BE2C (cell line): ENCODE measurements at regions not wholly inside any gene's neighbourhood (a gene's known extent, or its start where the extent isn't known, plus 50 kb on each side); places are given as distances from the start of the nearest gene placed in this dataset.

Experiments
- DNase-seq: peaks from one replicate; pipeline ENCODE4 v3.0.0-alpha.2; 2020
- H3K27me3 ChIP-seq: fragments of 250-450 bp; sonication (Bioruptor Pico); 2 replicates; pipeline ENCODE4 v1.5.1; 2020; ENCODE audit warnings: mild to moderate bottlenecking
- H3K36me3 ChIP-seq: fragments of 250-450 bp; sonication (Bioruptor Pico); 2 replicates; pipeline ENCODE4 v1.5.1; 2020; ENCODE audit warnings: mild to moderate bottlenecking
- H3K4me1 ChIP-seq: fragments of 250-450 bp; sonication (Bioruptor Pico); 2 replicates; pipeline ENCODE4 v1.5.1; 2020
- H3K4me3 ChIP-seq: 2 replicates; pipeline ENCODE4 v1.5.1; 2011; ENCODE audit warnings: low read depth, low read length
- H3K9me3 ChIP-seq: fragments of 250-450 bp; sonication (Bioruptor Pico); 2 replicates; pipeline ENCODE4 v1.5.1; 2020
- TF ChIP-seq, protein P1 (sequence below): IDR thresholded peaks from 2 replicates; pipeline ENCODE4 v1.5.1; 2012; ENCODE audit warnings: mild to moderate bottlenecking, low read depth, low read length

DNA sequence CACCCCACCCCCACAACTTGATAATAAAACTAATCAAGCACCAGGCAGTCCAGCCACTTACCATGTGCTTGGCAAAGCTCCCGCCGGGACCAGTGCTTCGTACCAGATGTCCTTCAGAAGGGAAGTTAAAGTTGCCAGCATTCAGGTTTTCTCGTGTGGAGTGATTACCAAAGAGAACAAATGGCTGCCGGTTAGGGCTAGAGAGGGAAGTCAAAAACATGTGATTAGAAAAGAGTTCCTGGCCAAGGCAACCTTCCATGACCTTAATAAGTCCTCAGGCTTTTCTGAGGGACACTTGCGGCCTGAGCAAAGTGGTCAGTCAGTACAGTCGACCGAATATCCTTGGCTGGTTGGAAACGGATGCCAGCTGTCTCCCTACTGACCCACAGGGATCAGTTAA is 67.0 kb downstream of the DNAAF9 start:
- Histone ChIP-seq H3K4me3 (no peak overlapping the region), H3K27me3 (no peaks in the 10 kb centered on the region), H3K36me3 (peaks cover 5% of the 10 kb centered on the region), H3K9me3 (no peaks in the 10 kb centered on the region), H3K4me1 (peaks cover 8% of the 10 kb centered on the region)
- peak; percentile 77 for DNase-seq
- TF ChIP-seq, protein P1, sequence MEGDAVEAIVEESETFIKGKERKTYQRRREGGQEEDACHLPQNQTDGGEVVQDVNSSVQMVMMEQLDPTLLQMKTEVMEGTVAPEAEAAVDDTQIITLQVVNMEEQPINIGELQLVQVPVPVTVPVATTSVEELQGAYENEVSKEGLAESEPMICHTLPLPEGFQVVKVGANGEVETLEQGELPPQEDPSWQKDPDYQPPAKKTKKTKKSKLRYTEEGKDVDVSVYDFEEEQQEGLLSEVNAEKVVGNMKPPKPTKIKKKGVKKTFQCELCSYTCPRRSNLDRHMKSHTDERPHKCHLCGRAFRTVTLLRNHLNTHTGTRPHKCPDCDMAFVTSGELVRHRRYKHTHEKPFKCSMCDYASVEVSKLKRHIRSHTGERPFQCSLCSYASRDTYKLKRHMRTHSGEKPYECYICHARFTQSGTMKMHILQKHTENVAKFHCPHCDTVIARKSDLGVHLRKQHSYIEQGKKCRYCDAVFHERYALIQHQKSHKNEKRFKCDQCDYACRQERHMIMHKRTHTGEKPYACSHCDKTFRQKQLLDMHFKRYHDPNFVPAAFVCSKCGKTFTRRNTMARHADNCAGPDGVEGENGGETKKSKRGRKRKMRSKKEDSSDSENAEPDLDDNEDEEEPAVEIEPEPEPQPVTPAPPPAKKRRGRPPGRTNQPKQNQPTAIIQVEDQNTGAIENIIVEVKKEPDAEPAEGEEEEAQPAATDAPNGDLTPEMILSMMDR: no peak

DNA sequence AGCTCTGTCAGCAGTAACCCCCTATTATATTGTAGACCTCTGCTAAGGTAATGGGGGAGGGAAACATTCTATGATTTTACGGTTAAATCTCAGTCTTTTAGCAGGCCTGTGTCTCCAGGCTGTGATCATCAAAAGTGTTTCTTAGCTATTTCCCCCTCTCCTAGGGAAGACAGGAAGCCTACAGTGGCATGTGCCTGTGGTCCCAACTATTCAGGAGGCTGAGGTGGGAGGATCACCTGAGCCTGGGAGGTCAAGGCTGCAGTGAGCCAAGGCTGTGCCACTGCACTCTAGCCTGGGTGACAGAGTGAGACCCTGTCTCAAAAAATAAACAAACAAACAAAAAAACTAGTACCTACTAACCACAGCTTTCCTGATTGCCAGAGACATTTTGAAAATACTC is 67.9 kb downstream of the DNAAF9 start:
- TF ChIP-seq, protein P1: no peak
- Histone ChIP-seq H3K4me1 (peaks cover 8% of the 10 kb centered on the region), H3K4me3 (no peak overlapping the region), H3K36me3 (peaks cover 5% of the 10 kb centered on the region), H3K27me3 (no peaks in the 10 kb centered on the region), H3K9me3 (no peaks in the 10 kb centered on the region)
- no peak for DNase-seq

DNA sequence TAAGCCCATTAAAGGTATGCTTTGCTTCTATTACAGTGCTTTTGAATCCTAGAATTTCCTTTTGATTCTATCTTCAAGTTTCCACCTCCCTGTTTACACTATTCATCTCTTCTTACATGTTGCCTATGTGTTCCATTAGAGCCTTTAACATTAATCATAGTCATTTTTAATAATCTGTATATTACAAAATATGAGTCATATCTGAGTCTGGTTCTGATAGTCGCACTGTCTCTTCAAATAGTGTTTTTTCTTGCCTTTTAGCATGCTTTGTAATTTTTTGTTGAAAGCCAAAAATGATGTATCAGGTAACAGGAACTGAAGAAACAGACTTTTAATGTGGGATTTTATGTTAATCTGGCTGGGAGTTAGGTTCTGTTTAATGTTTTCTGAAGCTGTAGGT is 68.4 kb downstream of the DNAAF9 start:
- H3K4me3 ChIP-seq: no peak overlapping the region
- no peak for DNase-seq
- H3K4me1 ChIP-seq: peaks cover 8% of the 10 kb centered on the region
- no peaks in the 10 kb centered on the region for H3K27me3 ChIP-seq
- TF ChIP-seq, protein P1: no peak
- peaks cover 5% of the 10 kb centered on the region for H3K36me3 ChIP-seq
- H3K9me3 ChIP-seq: no peaks in the 10 kb centered on the region

DNA sequence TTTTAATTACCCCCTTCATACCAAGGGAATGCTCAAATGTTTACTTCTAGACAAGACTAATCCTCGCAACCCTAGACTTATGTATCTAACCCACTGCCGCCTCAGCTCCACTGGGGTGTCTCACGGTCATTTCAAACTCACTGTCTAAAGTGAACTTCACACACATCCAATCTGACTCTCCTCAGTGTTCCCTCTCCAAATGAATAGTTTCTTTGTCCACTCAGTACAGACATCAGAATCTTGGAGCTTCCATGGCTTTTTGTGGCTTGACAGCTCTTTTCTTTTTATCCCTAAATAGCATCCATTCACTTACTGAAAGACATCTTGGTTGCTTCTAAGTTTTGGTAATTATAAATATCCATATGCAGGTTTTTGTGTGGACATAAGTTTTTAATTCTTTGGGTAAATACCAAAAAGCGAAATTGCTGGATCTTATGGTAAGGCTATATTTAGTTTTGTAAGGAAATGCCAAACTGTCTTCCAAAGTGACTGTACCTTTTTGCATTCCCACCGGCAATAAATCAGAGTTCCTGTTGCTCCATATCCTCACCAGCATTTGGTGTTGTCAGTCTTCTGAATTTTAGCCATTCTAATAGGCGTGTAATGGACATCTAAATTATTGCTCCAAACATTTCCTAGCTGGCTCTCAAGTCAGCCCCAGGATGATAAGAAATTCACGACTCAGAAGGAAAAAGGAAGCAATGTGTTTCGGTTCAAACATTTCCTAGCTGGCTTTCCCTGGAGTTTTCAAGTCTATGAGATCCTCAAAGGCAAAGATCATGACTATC is 73.1 kb downstream of the DNAAF9 start:
- H3K4me3 ChIP-seq: no peak overlapping the region
- no peaks in the 10 kb centered on the region for H3K4me1 ChIP-seq
- no peaks in the 10 kb centered on the region; the same call in 1 of the 2 replicates for H3K36me3 ChIP-seq
- H3K27me3 ChIP-seq: no peaks in the 10 kb centered on the region
- no peaks in the 10 kb centered on the region for H3K9me3 ChIP-seq
- DNase-seq: no peak
- TF ChIP-seq, protein P1: no peak

DNA sequence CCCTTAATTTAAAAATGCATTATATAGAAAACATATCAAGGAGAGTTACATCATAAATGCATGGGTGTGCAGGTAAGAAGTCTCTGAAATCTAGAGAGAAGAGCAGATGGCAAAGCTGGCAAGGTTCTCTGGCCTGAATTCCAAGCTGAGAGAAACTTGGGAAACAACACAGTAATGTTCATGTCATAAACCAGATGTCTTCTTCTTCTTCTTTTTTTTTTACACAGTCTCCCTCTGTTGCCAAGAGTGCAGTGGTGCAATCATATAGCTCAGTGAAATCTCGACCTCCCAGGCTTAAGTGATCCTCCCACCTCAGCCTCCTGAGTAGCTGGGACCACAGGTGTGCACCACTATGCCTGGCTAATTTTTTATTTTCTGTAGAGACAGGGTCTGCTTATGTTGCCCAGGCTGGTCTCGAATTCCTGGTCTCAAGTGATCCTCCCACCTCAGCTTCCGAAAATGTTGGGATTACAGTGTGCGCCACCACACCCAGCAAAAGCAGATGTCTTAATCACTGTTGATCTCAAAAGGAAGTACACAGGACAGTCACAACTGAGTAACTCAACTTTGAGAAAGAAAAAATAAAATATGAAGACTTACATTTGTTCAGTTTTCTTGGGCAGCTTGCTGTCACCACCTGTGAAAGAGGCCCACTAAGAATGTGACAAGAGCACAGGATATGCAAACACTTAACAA is 77.3 kb downstream of the DNAAF9 start:
- no peaks in the 10 kb centered on the region; the same call in 1 of the 2 replicates for H3K36me3 ChIP-seq
- H3K4me1 ChIP-seq: no peaks in the 10 kb centered on the region
- H3K4me3 ChIP-seq: no peak overlapping the region
- no peaks in the 10 kb centered on the region for H3K27me3 ChIP-seq
- H3K9me3 ChIP-seq: no peaks in the 10 kb centered on the region
- TF ChIP-seq, protein P1: 0 out of 2 replicates have a peak, but pooled peaks have one; percentile 17
- DNase-seq: no peak

DNA sequence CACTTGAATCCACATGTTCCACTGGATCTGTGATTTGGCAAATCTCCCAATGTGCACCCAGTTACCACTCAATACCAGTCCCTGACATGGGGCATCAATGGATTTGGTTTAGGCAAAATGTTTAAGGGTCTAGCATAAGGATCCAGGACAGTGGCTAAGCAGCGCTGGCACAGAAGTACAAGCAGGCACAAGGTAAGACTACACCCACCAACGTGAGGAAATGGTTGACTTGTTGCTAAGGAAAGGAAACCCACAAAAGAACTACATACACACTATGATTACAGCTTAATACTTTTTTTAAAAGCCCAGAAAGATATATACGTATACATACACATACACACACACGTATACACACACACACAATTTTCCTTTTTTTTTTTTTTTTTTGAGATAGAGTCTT is 79.0 kb downstream of the DNAAF9 start:
- DNase-seq: no peak
- TF ChIP-seq, protein P1: no peak
- H3K9me3 ChIP-seq: no peaks in the 10 kb centered on the region
- no peaks in the 10 kb centered on the region for H3K4me1 ChIP-seq
- no peaks in the 10 kb centered on the region for H3K27me3 ChIP-seq
- no peak overlapping the region for H3K4me3 ChIP-seq
- H3K36me3 ChIP-seq: no peaks in the 10 kb centered on the region; the same call in 1 of the 2 replicates
